ENCODE measurements at regions not wholly inside any gene's neighbourhood (a gene's known extent, or its start where the extent isn't known, plus 50 kb on each side); places are given as distances from the start of the nearest gene placed in this dataset.

DNA sequence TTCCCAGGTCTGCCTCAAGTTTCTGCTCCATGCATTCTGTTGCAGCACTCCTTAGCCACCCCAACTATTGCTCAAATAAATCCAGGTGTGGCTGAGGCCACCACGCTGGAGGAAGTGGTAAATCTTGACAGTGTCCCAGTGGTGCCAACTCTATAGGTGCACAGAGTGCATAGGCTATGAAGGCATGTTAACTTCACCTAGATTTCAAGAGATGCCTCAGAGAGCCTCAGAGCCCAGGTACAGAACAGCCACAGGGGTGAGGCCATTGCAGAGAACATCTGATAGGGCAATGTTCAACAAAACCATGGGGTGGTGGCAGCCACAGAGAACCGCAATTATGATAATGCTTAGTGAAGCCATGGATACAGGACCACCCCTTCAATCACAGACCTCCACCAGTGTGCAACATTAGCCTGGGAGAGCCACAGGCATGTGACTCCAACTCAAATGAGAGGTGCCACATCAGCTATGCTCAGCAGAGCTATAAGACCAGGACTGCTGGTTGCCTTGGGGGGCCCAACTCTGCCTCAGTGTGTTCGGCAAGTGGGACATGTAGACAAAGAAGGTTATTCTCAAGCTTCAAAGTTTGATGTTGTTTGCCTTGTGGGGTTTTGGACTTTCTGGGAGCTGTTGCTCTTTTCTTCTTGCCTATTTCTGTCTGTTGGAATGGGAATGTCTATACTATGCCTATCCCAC is 468.7 kb downstream of the ANKRD50 start:
- no peaks in the 10 kb centered on the region for H3K9me3 ChIP-seq
- no peaks in the 10 kb centered on the region for H3K36me3 ChIP-seq
- H3K27me3 ChIP-seq, result no peaks in the 10 kb centered on the region
- H3K4me3 ChIP-seq, result no peak overlapping the region
- DNase-seq, result no peak

DNA sequence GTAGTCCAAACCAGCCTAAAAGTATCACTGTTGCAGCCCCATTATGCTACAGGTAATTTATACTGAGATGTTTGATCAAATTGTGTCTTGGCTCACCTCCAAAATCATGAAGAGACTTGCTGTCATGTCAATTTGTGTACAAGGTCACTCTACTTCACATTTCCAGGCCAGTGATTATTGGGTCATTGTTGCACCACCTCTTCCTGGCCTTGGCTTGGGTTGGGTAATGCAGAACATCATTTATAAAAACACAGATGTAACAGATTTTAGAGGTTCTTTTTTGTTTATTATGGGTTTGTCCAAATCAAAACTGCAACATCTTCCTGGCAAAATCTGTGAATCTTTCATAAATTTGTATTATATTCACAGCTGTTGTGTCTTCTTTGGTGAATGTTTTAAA is 459.5 kb downstream of the ANKRD50 start:
- no peak for DNase-seq
- H3K27me3 ChIP-seq, result no peaks in the 10 kb centered on the region
- no peaks in the 10 kb centered on the region for H3K9me3 ChIP-seq
- H3K36me3 ChIP-seq, result no peaks in the 10 kb centered on the region
- no peak overlapping the region for H3K4me3 ChIP-seq

DNA sequence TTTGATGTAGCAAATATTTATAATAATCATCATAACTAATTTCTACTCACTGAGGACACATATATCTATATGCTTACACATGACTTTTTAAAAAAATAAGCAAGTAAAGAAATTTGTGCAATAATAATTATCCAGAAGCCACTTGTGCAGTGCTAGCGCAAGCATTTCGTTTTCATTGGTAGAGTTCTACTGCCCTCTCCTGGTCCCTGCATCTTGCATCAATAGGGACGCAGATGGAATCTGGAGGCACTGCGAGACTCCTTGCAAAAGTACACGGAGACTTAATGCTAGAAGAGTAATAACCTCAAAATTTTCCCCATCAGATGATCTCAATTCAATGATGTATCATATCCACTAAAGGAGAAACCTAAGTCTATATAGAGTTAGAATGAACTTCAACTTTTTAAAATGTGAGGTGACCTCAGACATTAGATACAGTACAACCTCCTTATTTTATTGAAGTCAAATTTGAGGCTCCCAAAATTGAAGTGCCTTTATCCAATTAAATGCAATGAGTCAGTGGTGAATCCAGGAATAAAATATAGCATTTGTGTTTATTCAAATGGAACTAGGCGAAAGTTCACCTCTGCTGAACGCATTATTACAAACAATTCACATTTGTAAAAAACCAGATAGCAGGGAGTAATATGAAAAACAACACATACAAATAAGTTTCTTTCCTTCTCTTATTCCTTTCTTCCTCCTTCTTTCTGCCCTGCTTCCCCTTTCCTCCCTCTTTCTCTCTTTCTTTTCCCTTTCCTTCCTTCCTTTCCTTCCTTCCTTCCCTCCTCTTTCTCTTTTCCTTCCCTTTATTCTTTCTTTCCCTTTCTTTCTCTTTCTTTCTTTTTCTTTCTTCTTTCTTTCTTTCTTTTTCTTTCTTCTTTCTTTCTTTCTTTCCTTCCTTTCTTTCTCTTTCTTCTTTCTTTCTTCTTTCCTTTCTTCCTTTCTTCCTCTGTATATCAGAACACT is 450.0 kb downstream of the ANKRD50 start:
- H3K4me3 ChIP-seq, result no peak overlapping the region
- H3K36me3 ChIP-seq, result no peaks in the 10 kb centered on the region
- peak; percentile 55 for DNase-seq
- no peaks in the 10 kb centered on the region for H3K27me3 ChIP-seq
- no peaks in the 10 kb centered on the region for H3K9me3 ChIP-seq

DNA sequence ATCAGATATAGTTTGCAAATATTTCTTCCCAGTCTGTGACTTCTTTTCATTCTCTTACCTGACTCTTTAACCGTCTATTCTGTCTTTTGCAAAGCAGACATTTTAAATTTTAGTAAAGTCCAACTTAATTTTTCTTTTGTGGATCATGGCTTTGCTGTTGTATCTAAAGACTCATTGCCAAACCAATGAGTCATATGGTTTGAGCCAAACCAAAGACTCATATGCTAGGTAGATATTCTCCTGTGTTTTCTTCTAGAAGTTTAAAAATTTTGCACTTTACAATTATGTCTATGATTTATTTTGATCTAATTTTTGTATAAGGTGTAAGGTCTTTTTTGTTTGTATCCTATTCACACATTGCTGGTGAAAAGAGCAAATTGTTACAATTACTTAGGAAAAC is 446.8 kb downstream of the ANKRD50 start:
- Histone ChIP-seq H3K36me3 (no peaks in the 10 kb centered on the region), H3K9me3 (no peaks in the 10 kb centered on the region), H3K4me3 (no peak overlapping the region), H3K27me3 (no peaks in the 10 kb centered on the region)
- no peak for DNase-seq

DNA sequence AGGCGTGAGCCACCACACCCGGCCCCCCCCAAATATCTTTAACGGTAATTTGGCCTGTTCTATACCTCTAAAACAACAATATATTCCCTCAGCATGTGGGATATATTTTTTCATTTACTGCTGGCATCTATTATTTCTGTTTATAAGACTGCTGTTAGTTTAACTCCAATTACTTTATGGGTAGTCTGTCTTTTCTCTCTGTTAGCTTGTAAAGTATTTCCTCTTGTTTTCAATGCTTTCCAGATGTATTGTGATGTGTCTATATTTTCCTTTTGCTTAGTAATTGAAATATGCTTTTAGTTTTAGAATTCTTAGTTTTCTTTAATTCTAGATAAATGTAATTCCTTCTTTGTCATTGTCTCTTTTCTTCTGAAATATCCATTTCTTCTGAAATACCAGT is 445.8 kb downstream of the ANKRD50 start:
- Histone ChIP-seq H3K4me3 (no peak overlapping the region), H3K27me3 (no peaks in the 10 kb centered on the region), H3K9me3 (no peaks in the 10 kb centered on the region), H3K36me3 (no peaks in the 10 kb centered on the region)
- no peak for DNase-seq

DNA sequence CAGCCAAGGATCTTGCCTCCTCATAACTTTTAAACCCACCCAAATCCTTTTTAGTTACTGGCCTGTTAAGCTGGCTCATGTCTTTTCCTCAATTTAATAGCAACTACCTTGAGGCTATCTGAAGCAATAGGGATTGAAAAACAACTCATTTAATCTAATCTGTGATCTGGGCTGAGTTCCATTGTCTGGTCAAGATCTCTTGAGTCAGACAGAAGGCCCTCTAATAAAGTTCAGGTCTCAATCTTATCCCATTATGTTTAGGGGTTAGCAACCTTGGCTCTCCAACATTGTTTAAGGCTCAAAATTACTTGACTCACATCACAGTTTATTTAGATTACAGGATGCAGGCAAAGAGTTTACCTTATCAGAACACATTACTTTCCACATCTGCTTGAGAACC is 436.1 kb downstream of the ANKRD50 start:
- DNase-seq, result no peak
- no peaks in the 10 kb centered on the region for H3K36me3 ChIP-seq
- no peaks in the 10 kb centered on the region for H3K9me3 ChIP-seq
- H3K27me3 ChIP-seq, result no peaks in the 10 kb centered on the region
- no peak overlapping the region for H3K4me3 ChIP-seq

DNA sequence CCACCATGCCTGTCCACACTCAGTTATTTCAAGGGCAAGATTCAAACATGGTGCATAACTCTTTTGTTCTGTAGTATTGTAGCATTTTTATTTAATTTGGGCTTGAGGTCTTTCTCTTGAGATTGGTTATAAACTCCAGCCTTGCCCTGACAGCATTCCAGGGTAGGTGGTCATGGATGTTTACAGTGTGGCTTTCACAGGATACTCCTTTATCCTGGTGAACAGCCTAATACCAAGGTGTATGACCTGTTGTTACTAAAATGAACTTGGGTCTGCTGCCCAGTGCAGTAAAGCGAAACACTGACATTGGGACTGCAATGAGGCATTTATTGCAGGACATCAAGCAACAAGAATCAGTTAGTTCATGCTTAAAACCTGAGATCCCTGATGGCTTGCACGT is 434.8 kb downstream of the ANKRD50 start:
- H3K9me3 ChIP-seq, result no peaks in the 10 kb centered on the region
- H3K27me3 ChIP-seq, result no peaks in the 10 kb centered on the region
- DNase-seq, result no peak
- no peak overlapping the region for H3K4me3 ChIP-seq
- no peaks in the 10 kb centered on the region for H3K36me3 ChIP-seq

DNA sequence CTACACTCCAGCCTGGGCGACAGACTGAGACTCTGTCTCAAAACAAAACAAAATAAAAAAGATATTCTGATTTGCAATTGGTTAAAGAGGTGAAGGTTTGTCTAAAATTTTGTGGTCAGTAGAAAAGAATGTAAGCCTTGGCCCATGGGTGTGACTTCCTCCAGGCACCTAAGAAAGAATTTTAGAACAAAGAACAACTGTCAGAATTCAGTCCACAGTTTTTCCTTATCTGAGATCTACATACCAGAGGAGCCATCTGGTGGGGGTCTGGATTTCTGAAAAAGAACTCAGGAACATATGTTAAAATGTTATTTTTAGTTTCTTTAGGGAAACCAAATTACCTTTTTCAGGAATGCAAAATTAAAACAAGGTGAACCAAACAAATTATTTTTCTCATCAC is 434.1 kb downstream of the ANKRD50 start:
- no peaks in the 10 kb centered on the region for H3K9me3 ChIP-seq
- H3K36me3 ChIP-seq, result no peaks in the 10 kb centered on the region
- H3K4me3 ChIP-seq, result no peak overlapping the region
- no peaks in the 10 kb centered on the region for H3K27me3 ChIP-seq
- no peak for DNase-seq

DNA sequence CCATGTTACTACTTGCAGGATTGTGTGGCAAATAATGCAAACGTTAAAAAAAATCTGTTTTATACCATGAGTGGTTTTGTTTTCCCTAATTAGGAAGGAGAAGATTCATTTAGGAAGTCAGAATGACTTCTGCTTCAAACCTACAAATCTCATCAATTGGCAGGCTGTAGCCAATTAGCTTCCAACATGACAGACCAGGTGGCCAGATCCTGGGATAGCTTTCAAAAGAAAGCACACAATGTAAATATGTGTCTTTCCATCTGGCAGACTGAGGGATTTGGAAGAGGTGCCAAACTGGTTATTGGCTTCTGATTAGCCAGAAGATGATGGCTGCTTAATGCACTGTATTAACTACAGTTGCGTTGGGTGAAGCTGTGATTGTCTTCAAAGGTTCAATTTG is 432.8 kb downstream of the ANKRD50 start:
- Histone ChIP-seq H3K4me3 (no peak overlapping the region), H3K27me3 (no peaks in the 10 kb centered on the region), H3K36me3 (no peaks in the 10 kb centered on the region), H3K9me3 (no peaks in the 10 kb centered on the region)
- DNase-seq, result no peak

DNA sequence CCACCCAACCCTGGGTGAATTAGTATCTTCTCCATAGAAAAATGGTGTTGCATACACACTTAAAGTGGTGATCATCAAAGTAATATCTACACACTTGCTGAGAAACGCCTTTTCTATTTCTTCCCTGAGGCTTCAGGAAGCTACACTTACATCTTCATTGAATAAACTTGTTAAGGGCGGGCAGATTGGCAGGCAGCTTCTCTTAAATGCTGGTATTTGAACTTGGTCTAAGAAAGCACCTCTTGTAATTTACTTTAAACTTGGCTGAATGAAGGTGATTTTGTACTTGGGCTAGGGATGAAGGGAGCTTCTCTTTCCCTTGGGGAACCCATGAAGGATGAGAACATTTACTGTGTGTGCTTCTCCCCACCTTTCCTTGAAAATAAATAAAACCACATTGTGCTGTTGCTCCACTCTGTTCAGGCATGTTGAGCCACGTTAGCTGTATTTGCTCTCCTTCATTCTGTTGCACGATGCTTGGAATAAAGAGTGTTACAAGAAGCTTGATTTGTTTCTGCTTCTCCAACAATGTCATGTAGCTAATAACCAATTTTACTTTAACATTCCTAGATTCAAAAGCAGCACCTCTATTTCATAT is 430.1 kb downstream of the ANKRD50 start:
- Histone ChIP-seq H3K36me3 (no peaks in the 10 kb centered on the region), H3K27me3 (no peaks in the 10 kb centered on the region), H3K9me3 (peaks cover 3% of the 10 kb centered on the region; the same call in 1 of the 2 replicates), H3K4me3 (no peak overlapping the region)
- DNase-seq, result no peak

DNA sequence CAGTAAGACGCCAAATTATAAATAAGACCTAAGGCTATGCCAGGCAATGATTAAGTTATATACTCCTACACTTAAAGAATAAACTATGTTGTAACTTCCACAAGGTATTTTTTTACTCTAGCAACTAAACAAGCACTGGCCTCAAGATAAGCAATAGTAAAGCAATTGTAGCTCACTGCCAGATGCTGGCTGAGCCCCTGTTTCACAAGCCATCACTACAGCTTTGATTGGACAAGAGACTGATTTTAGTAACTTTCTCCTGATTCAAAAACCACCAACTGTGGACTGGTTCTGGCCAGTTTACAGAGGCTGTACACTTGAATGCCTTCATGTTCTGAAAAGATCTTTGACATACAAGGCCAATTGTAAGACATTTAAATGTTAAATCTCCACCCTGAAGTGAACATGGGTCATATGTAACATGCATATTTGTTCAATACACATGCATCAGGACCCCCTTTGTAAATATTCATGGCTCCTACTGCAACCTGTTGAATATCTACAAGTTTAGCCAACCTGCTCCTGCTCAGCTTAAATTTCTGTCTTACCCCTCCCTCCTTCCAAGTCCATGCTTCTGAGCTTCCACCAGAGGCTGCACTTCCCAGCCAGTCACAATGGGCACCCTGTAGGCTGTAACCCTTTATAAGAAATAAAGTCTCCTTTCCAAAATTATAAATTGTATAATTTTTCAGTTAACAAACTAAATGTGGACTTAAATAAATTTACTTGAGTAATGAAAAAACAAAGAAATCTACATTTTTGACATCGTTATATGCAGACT is 423.6 kb downstream of the ANKRD50 start:
- peaks cover 3% of the 10 kb centered on the region; the same call in 1 of the 2 replicates for H3K9me3 ChIP-seq
- H3K4me3 ChIP-seq, result no peak overlapping the region
- DNase-seq, result no peak
- H3K27me3 ChIP-seq, result no peaks in the 10 kb centered on the region
- no peaks in the 10 kb centered on the region for H3K36me3 ChIP-seq

DNA sequence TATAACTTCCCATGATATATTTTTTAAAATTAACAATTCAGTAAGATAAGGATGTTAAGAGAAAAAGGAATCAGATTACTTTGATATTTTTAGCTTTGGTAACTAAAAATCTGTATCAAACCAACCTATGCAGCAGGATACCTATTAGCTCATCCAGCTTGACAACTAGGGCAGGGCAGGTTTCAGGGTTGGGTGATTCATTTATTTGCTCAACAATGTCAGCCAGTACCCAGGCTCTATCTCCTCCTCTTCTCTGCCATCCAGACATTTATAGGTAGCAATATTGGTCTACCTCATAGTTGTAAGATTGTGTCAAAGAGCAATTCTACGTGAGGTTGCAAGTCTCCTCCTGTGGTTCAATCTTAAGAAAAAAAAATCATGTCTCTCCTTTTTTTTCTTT is 421.9 kb downstream of the ANKRD50 start:
- Histone ChIP-seq H3K4me3 (no peak overlapping the region), H3K9me3 (no peaks in the 10 kb centered on the region), H3K27me3 (no peaks in the 10 kb centered on the region), H3K36me3 (no peaks in the 10 kb centered on the region)
- no peak for DNase-seq

DNA sequence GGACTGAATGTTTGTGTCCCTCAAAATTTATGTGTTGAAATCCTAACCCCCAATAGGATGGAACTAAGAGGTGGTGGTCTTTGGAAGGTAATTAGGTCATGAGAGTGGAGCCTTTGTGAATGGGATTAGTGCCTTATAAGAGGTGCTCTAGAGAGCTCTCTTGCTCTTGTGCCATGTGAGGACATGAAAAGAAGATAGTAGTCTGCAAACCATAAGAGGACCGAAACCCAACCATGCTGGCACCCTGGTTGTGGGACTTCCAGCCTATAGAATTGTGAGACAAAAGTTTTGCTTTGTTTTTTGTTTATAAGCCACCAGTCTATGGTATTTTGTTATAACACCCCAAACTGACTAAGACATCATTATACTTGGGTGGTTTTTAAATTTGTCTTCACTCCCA is 417.1 kb downstream of the ANKRD50 start:
- DNase-seq, result no peak

DNA sequence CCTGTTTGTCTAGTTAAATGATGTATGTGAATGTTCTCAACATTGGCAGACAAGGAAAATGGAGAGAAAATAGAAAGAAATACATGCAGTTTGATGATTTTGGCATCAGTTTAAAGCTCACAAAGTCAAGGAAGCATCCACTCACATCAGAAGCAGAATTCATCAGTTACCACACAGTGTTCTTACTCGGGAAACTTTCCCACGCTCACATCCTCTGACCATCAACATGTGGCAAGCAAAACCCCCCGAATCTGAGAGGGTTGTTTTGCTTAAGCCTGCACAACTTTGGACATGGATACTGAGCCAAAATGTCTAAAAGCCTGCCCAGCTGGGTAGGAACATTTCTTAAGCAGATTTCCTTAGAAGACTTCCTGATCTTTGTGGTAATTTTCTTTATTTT is 407.6 kb downstream of the ANKRD50 start:
- H3K27me3 ChIP-seq, result no peaks in the 10 kb centered on the region
- H3K4me3 ChIP-seq, result no peak overlapping the region
- H3K9me3 ChIP-seq, result no peaks in the 10 kb centered on the region
- no peaks in the 10 kb centered on the region for H3K36me3 ChIP-seq
- no peak for DNase-seq

More for the DNA sequence above, 417.1 kb downstream of the ANKRD50 start:
- Histone ChIP-seq H3K27me3 (no peaks in the 10 kb centered on the region), H3K9me3 (no peaks in the 10 kb centered on the region), H3K36me3 (no peaks in the 10 kb centered on the region), H3K4me3 (no peak overlapping the region)

DNA sequence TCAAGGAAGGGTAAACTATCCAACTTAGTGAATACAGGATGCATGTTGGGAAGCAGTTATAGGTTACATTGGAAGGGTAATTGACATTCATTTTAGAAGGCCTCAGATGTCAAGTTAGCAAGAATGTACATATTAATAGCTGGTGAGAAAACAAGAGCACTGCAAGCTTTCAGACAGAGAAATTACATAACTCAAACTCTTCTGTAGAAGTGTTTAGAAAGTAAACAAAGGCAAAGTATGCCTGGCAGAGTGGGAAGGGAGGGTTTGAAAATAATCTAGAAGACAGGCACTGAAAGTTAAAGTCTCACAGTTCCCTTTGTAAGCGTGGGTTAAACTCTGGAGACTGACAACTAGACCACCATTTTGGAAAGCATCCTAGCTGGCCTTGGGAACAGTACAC is 406.2 kb downstream of the ANKRD50 start:
- Histone ChIP-seq H3K4me3 (no peak overlapping the region), H3K9me3 (no peaks in the 10 kb centered on the region), H3K36me3 (no peaks in the 10 kb centered on the region), H3K27me3 (no peaks in the 10 kb centered on the region)
- DNase-seq, result no peak

DNA sequence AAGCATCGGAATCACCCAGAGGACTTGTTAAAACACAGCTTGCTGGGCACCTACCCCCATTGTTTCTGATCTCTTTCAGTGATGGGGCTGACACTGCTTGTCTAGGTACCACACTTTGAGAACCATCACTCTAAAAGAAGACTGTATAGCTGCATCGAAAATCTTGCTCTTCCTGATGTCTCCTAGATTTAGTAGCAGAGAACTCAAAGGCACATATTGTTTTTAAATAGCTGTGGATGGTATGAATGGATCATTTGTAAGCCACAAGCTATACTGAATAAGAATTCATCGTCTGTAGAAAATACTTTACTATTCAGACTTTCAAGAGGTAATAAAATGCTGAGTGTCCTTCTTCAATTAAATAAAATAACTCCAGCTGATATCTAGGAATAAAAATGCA is 405.4 kb downstream of the ANKRD50 start:
- Histone ChIP-seq H3K36me3 (no peaks in the 10 kb centered on the region), H3K27me3 (no peaks in the 10 kb centered on the region), H3K9me3 (no peaks in the 10 kb centered on the region), H3K4me3 (no peak overlapping the region)
- no peak for DNase-seq

DNA sequence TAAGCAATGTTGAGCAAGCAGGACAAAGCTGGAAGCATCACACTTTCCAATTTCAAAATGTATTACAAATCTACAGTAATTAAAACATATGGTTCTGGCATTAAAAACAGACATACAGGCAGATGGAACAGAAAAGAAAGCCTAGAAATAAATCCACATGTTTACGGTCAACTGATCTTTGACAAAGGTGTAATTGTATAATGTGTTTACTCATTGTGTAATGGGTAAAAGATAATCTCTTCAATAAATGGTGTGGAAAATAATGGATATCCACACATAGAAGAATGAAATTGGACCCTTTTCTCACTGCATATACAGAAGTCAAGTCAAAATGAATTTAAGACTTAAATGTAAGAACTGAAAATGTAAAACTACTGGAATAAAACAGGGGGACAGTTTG is 394.2 kb downstream of the ANKRD50 start:
- H3K36me3 ChIP-seq, result no peaks in the 10 kb centered on the region
- H3K9me3 ChIP-seq, result no peaks in the 10 kb centered on the region
- no peak overlapping the region for H3K4me3 ChIP-seq
- no peaks in the 10 kb centered on the region for H3K27me3 ChIP-seq
- no peak for DNase-seq

All from MG63 (cell line).